ENCODE measurements at regions not wholly inside any gene's neighbourhood (a gene's known extent, or its start where the extent isn't known, plus 50 kb on each side); places are given as distances from the start of the nearest gene placed in this dataset.

- no peak overlapping the region for H3K27ac Mint-ChIP-seq
- H3K4me1 Mint-ChIP-seq = no peaks in the 10 kb centered on the region
- H3K4me3 Mint-ChIP-seq = no peak overlapping the region
- Histone ChIP-seq H3K27me3 (ENCODE audit: insufficient read depth, low read length) (no peaks in the 10 kb centered on the region), H3K4me1 (ENCODE audit: insufficient read depth, low read length) (no peaks in the 10 kb centered on the region), H3K4me3 (ENCODE audit: low read length in 2 of 2) (no peak overlapping the region), H3K36me3 (ENCODE audit: insufficient read depth, low read length) (no peaks in the 10 kb centered on the region), H3K9me3 (ENCODE audit: control insufficient read depth in 1 of 2, low read length in 2 of 2) (no peaks in the 10 kb centered on the region), H3K27ac (ENCODE audit: low read depth, low read length) (no peak overlapping the region)
- H3K36me3 Mint-ChIP-seq = no peaks in the 10 kb centered on the region
- DNase-seq = no peak
- intact Hi-C loops (cut with micrococcal nuclease) = no loop called here
- CTCF ChIA-PET (ENCODE audit: partially characterized antibody) = no interaction called here
- POLR2A ChIA-PET (ENCODE audit: partially characterized antibody) = no interaction called here
- peaks cover 0 to 3% (median 0%) of the 10 kb centered on the region in 8 donors for H3K9me3 Mint-ChIP-seq
- peaks cover 0 to 1% of the 10 kb centered on the region in 2 donors for H3K27me3 Mint-ChIP-seq
These were observed 756.1 kb downstream of the UQCRFS1 start for GRCh38 chr19:28456708-28457320.

GRCh38 chr19:28456252-28456651, 756.7 kb downstream of the UQCRFS1 start:
- Mint-ChIP-seq H3K27me3 (peaks cover 0 to 1% of the 10 kb centered on the region in 2 donors), H3K4me1 (no peaks in the 10 kb centered on the region), H3K9me3 (peaks cover 0 to 3% (median under 1%) of the 10 kb centered on the region in 8 donors), H3K36me3 (no peaks in the 10 kb centered on the region), H3K27ac (no peak overlapping the region), H3K4me3 (no peak overlapping the region)
- H3K9me3 ChIP-seq (ENCODE audit: control insufficient read depth in 1 of 2, low read length in 2 of 2) = no peaks in the 10 kb centered on the region
- no peaks in the 10 kb centered on the region for H3K27me3 ChIP-seq (ENCODE audit: insufficient read depth, low read length)
- no peaks in the 10 kb centered on the region for H3K4me1 ChIP-seq (ENCODE audit: insufficient read depth, low read length)
- no peaks in the 10 kb centered on the region for H3K36me3 ChIP-seq (ENCODE audit: insufficient read depth, low read length)
- DNase-seq = no peak
- ChIA-PET POLR2A (ENCODE audit: partially characterized antibody) (no interaction called here), CTCF (ENCODE audit: partially characterized antibody) (no interaction called here)
- intact Hi-C loops (cut with micrococcal nuclease) = no loop called here
- H3K27ac ChIP-seq (ENCODE audit: low read depth, low read length) = no peak overlapping the region
- no peak overlapping the region for H3K4me3 ChIP-seq (ENCODE audit: low read length in 2 of 2)

- Histone ChIP-seq H3K27me3 (ENCODE audit: insufficient read depth, low read length) (no peaks in the 10 kb centered on the region), H3K9me3 (ENCODE audit: control insufficient read depth in 1 of 2, low read length in 2 of 2) (no peaks in the 10 kb centered on the region), H3K4me3 (ENCODE audit: low read length in 2 of 2) (no peak overlapping the region), H3K27ac (ENCODE audit: low read depth, low read length) (no peak overlapping the region), H3K4me1 (ENCODE audit: insufficient read depth, low read length) (no peaks in the 10 kb centered on the region), H3K36me3 (ENCODE audit: insufficient read depth, low read length) (no peaks in the 10 kb centered on the region)
- Mint-ChIP-seq H3K4me1 (no peaks in the 10 kb centered on the region), H3K27me3 (peaks cover 0 to 1% of the 10 kb centered on the region in 2 donors), H3K27ac (no peak overlapping the region), H3K9me3 (peaks cover 0 to 3% (median 0%) of the 10 kb centered on the region in 8 donors), H3K36me3 (no peaks in the 10 kb centered on the region), H3K4me3 (peak overlapping the region in 1 of 8 donors; percentile 8)
- POLR2A ChIA-PET (ENCODE audit: partially characterized antibody) = no interaction called here
- intact Hi-C loops (cut with micrococcal nuclease) = no loop called here
- CTCF ChIA-PET (ENCODE audit: partially characterized antibody) = no interaction called here
- no peak for DNase-seq
These were observed 758.9 kb downstream of the UQCRFS1 start for GRCh38 chr19:28454083-28454482.

GRCh38 chr19:28453420-28453819, 759.5 kb downstream of the UQCRFS1 start:
- no peaks in the 10 kb centered on the region for H3K9me3 ChIP-seq (ENCODE audit: control insufficient read depth in 1 of 2, low read length in 2 of 2)
- no peaks in the 10 kb centered on the region for H3K27me3 ChIP-seq (ENCODE audit: insufficient read depth, low read length)
- H3K27me3 Mint-ChIP-seq = peaks cover 0 to 1% of the 10 kb centered on the region in 2 donors
- H3K9me3 Mint-ChIP-seq = peaks cover 0 to 3% (median 0%) of the 10 kb centered on the region in 8 donors
- no peaks in the 10 kb centered on the region for H3K4me1 ChIP-seq (ENCODE audit: insufficient read depth, low read length)
- H3K4me3 ChIP-seq (ENCODE audit: low read length in 2 of 2) = no peak overlapping the region
- no peak overlapping the region for H3K27ac ChIP-seq (ENCODE audit: low read depth, low read length)
- no peak overlapping the region for H3K4me3 Mint-ChIP-seq
- H3K36me3 Mint-ChIP-seq = no peaks in the 10 kb centered on the region
- no peaks in the 10 kb centered on the region for H3K36me3 ChIP-seq (ENCODE audit: insufficient read depth, low read length)
- no peak for DNase-seq
- intact Hi-C loops (cut with micrococcal nuclease) = no loop called here
- no peak overlapping the region for H3K27ac Mint-ChIP-seq
- POLR2A ChIA-PET (ENCODE audit: partially characterized antibody) = no interaction called here
- no peaks in the 10 kb centered on the region for H3K4me1 Mint-ChIP-seq
- CTCF ChIA-PET (ENCODE audit: partially characterized antibody) = no interaction called here

GRCh38 chr19:28449803-28450202, 763.1 kb downstream of the UQCRFS1 start:
- H3K27me3 Mint-ChIP-seq = no peaks in the 10 kb centered on the region
- Histone ChIP-seq H3K27me3 (ENCODE audit: insufficient read depth, low read length) (no peaks in the 10 kb centered on the region), H3K27ac (ENCODE audit: low read depth, low read length) (no peak overlapping the region), H3K36me3 (ENCODE audit: insufficient read depth, low read length) (no peaks in the 10 kb centered on the region), H3K9me3 (ENCODE audit: control insufficient read depth in 1 of 2, low read length in 2 of 2) (no peaks in the 10 kb centered on the region), H3K4me3 (ENCODE audit: low read length in 2 of 2) (no peak overlapping the region), H3K4me1 (ENCODE audit: insufficient read depth, low read length) (no peaks in the 10 kb centered on the region)
- no peak overlapping the region for H3K27ac Mint-ChIP-seq
- no peaks in the 10 kb centered on the region for H3K36me3 Mint-ChIP-seq
- peaks cover 0 to 6% (median under 1%) of the 10 kb centered on the region in 8 donors for H3K9me3 Mint-ChIP-seq
- peaks cover 0 to 3% (median 0%) of the 10 kb centered on the region in 4 donors for H3K4me1 Mint-ChIP-seq
- no peak overlapping the region for H3K4me3 Mint-ChIP-seq
- ChIA-PET CTCF (ENCODE audit: partially characterized antibody) (no interaction called here), POLR2A (ENCODE audit: partially characterized antibody) (no interaction called here)
- intact Hi-C loops (cut with micrococcal nuclease) = no loop called here
- no peak for DNase-seq

GRCh38 chr19:28446511-28446910, 766.4 kb downstream of the UQCRFS1 start:
- no peak overlapping the region for H3K4me3 Mint-ChIP-seq
- CTCF ChIA-PET (ENCODE audit: partially characterized antibody) = no interaction called here
- Histone ChIP-seq H3K36me3 (ENCODE audit: insufficient read depth, low read length) (no peaks in the 10 kb centered on the region), H3K4me1 (ENCODE audit: insufficient read depth, low read length) (no peaks in the 10 kb centered on the region), H3K4me3 (ENCODE audit: low read length in 2 of 2) (no peak overlapping the region), H3K9me3 (ENCODE audit: control insufficient read depth in 1 of 2, low read length in 2 of 2) (no peaks in the 10 kb centered on the region), H3K27me3 (ENCODE audit: insufficient read depth, low read length) (no peaks in the 10 kb centered on the region), H3K27ac (ENCODE audit: low read depth, low read length) (no peak overlapping the region)
- no peak overlapping the region for H3K27ac Mint-ChIP-seq
- H3K4me1 Mint-ChIP-seq = peaks cover 0 to 3% (median 0%) of the 10 kb centered on the region in 4 donors
- peaks cover 0 to 10% (median 0%) of the 10 kb centered on the region in 8 donors for H3K9me3 Mint-ChIP-seq
- intact Hi-C loops (cut with micrococcal nuclease) = no loop called here
- no peak for DNase-seq
- POLR2A ChIA-PET (ENCODE audit: partially characterized antibody) = no interaction called here
- H3K36me3 Mint-ChIP-seq = no peaks in the 10 kb centered on the region
- H3K27me3 Mint-ChIP-seq = no peaks in the 10 kb centered on the region

GRCh38 chr19:28445826-28446225, 767.1 kb downstream of the UQCRFS1 start:
- H3K27me3 Mint-ChIP-seq = no peaks in the 10 kb centered on the region
- POLR2A ChIA-PET (ENCODE audit: partially characterized antibody) = no interaction called here
- H3K27ac ChIP-seq (ENCODE audit: low read depth, low read length) = no peak overlapping the region
- H3K4me1 ChIP-seq (ENCODE audit: insufficient read depth, low read length) = no peaks in the 10 kb centered on the region
- no peak overlapping the region for H3K4me3 ChIP-seq (ENCODE audit: low read length in 2 of 2)
- no peak overlapping the region for H3K27ac Mint-ChIP-seq
- H3K4me3 Mint-ChIP-seq = no peak overlapping the region
- intact Hi-C loops (cut with micrococcal nuclease) = no loop called here
- CTCF ChIA-PET (ENCODE audit: partially characterized antibody) = no interaction called here
- H3K27me3 ChIP-seq (ENCODE audit: insufficient read depth, low read length) = no peaks in the 10 kb centered on the region
- no peak for DNase-seq
- no peaks in the 10 kb centered on the region for H3K36me3 Mint-ChIP-seq
- H3K36me3 ChIP-seq (ENCODE audit: insufficient read depth, low read length) = no peaks in the 10 kb centered on the region
- H3K9me3 Mint-ChIP-seq = peaks cover 0 to 10% (median 0%) of the 10 kb centered on the region in 8 donors
- peaks cover 0 to 3% (median 0%) of the 10 kb centered on the region in 4 donors for H3K4me1 Mint-ChIP-seq
- H3K9me3 ChIP-seq (ENCODE audit: control insufficient read depth in 1 of 2, low read length in 2 of 2) = no peaks in the 10 kb centered on the region

- Histone ChIP-seq H3K4me1 (ENCODE audit: insufficient read depth, low read length) (no peaks in the 10 kb centered on the region), H3K36me3 (ENCODE audit: insufficient read depth, low read length) (no peaks in the 10 kb centered on the region), H3K27ac (ENCODE audit: low read depth, low read length) (no peak overlapping the region), H3K4me3 (ENCODE audit: low read length in 2 of 2) (no peak overlapping the region), H3K9me3 (ENCODE audit: control insufficient read depth in 1 of 2, low read length in 2 of 2) (no peaks in the 10 kb centered on the region), H3K27me3 (ENCODE audit: insufficient read depth, low read length) (no peaks in the 10 kb centered on the region)
- H3K4me1 Mint-ChIP-seq = peaks cover 0 to 3% (median 0%) of the 10 kb centered on the region in 4 donors
- CTCF ChIA-PET (ENCODE audit: partially characterized antibody) = no interaction called here
- POLR2A ChIA-PET (ENCODE audit: partially characterized antibody) = no interaction called here
- intact Hi-C loops (cut with micrococcal nuclease) = no loop called here
- H3K27me3 Mint-ChIP-seq = no peaks in the 10 kb centered on the region
- no peak overlapping the region for H3K27ac Mint-ChIP-seq
- no peaks in the 10 kb centered on the region for H3K36me3 Mint-ChIP-seq
- DNase-seq = no peak
- H3K4me3 Mint-ChIP-seq = no peak overlapping the region
- H3K9me3 Mint-ChIP-seq = peaks cover 0 to 10% (median 0%) of the 10 kb centered on the region in 8 donors
These were observed 768.6 kb downstream of the UQCRFS1 start for GRCh38 chr19:28444362-28444761.
